HepG2 (cell line): ENCODE measurements at regions not wholly inside any gene's neighbourhood (a gene's known extent, or its start where the extent isn't known, plus 50 kb on each side); places are given as distances from the start of the nearest gene placed in this dataset.
A peak's percentile ranks its signal among the peaks of the same experiment; 100 is the strongest.

Experiments
- ATF7 ChIP-seq, 2 experiments: fragments of 450-650 bp in 1 of 2; sonication (generic) in 1 of 2; formaldehyde crosslinking in 1 of 2; IDR thresholded peaks; 2 replicates each; pipeline versions ENCODE4 v1.4.0 to v1.6.1; 2016 to 2020; ENCODE audit warnings: antibody characterized with exemption in 1 of 2, mild to moderate bottlenecking in 1 of 2, missing genetic modification reagents in 1 of 2
- CBFB ChIP-seq: sonication (generic); formaldehyde crosslinking; IDR thresholded peaks from 2 replicates; pipeline ENCODE4 v1.4.0; 2020; ENCODE audit warnings: missing genetic modification reagents
- GATAD2A ChIP-seq: IDR thresholded peaks from 2 replicates; pipeline ENCODE4 v1.6.1; 2016
- HOXA3 ChIP-seq: sonication (generic); formaldehyde crosslinking; IDR thresholded peaks from 2 replicates; pipeline ENCODE4 v1.5.0; 2020; ENCODE audit warnings: missing genetic modification reagents
- KDM6A ChIP-seq: IDR thresholded peaks from 2 replicates; pipeline ENCODE4 v1.6.1; 2016; ENCODE audit warnings: low read depth
- KMT2B ChIP-seq: IDR thresholded peaks from 2 replicates; pipeline ENCODE4 v1.6.1; 2016; ENCODE audit warnings: missing genetic modification reagents, missing compliant biosample characterization
- MBD4 ChIP-seq: IDR thresholded peaks from 2 replicates; pipeline ENCODE4 v1.6.1; 2012; ENCODE audit warnings: low read length, inconsistent platforms, borderline replicate concordance
- SETDB1 ChIP-seq: sonication (generic); formaldehyde crosslinking; IDR thresholded peaks from 2 replicates; pipeline ENCODE4 v1.5.1; 2020; ENCODE audit warnings: missing genetic modification reagents, mild to moderate bottlenecking, borderline replicate concordance
- SKI ChIP-seq: fragments of 450-650 bp; IDR thresholded peaks from one replicate; pipeline ENCODE4 v1.6.1; 2018; ENCODE audit warnings: mild to moderate bottlenecking; ENCODE audit not compliant: partially characterized antibody
- SNAPC2 ChIP-seq: sonication (generic); formaldehyde crosslinking; IDR thresholded peaks from 2 replicates; pipeline ENCODE4 v1.8.1; 2022; ENCODE audit warnings: mild to moderate bottlenecking, missing genetic modification reagents
- SP140L ChIP-seq: sonication (generic); formaldehyde crosslinking; IDR thresholded peaks from 2 replicates; pipeline ENCODE4 v1.4.0; 2020; ENCODE audit warnings: missing genetic modification reagents, borderline replicate concordance
- SSRP1 ChIP-seq: IDR thresholded peaks from 2 replicates; pipeline ENCODE4 v1.6.1; 2016; ENCODE audit warnings: control low read depth
- TRIM24 ChIP-seq: sonication (generic); formaldehyde crosslinking; IDR thresholded peaks from 2 replicates; pipeline ENCODE4 v1.8.0; 2022; ENCODE audit warnings: mild to moderate bottlenecking, missing genetic modification reagents
- U2AF2 ChIP-seq: fragments of 200-400 bp; formaldehyde crosslinking; IDR thresholded peaks from 2 replicates; pipeline ENCODE4 v1.6.1; 2017; ENCODE audit warnings: low read depth, mild to moderate bottlenecking, low read length
- ZC3H13 ChIP-seq: sonication (generic); formaldehyde crosslinking; IDR thresholded peaks from 2 replicates; pipeline ENCODE4 v1.8.1; 2023; ENCODE audit warnings: mild to moderate bottlenecking, missing genetic modification reagents, moderate library complexity
- ZFAT ChIP-seq: sonication (generic); formaldehyde crosslinking; conservative IDR thresholded peaks from 2 replicates; pipeline ENCODE4 v1.8.1; 2023; ENCODE audit warnings: missing genetic modification reagents, inconsistent platforms
- ZNF326 ChIP-seq: sonication (generic); formaldehyde crosslinking; IDR thresholded peaks from 2 replicates; pipeline ENCODE4 v1.4.0; 2020; ENCODE audit warnings: missing genetic modification reagents, borderline replicate concordance
- ZNF333 ChIP-seq: sonication (generic); formaldehyde crosslinking; IDR thresholded peaks from 2 replicates; pipeline ENCODE4 v1.4.0; 2020; ENCODE audit warnings: mild to moderate bottlenecking, missing genetic modification reagents, borderline replicate concordance
- ZNF33A ChIP-seq: sonication (generic); formaldehyde crosslinking; IDR thresholded peaks from 2 replicates; pipeline ENCODE4 v1.5.1; 2020; ENCODE audit warnings: missing genetic modification reagents, mild to moderate bottlenecking, moderate library complexity, borderline replicate concordance
- ZNF543 ChIP-seq: sonication (generic); formaldehyde crosslinking; IDR thresholded peaks from 2 replicates; pipeline ENCODE4 v1.4.0; 2020; ENCODE audit warnings: mild to moderate bottlenecking, missing genetic modification reagents
- ZNF547 ChIP-seq: sonication (generic); formaldehyde crosslinking; IDR thresholded peaks from 2 replicates; pipeline ENCODE4 v1.5.1; 2020; ENCODE audit warnings: mild to moderate bottlenecking, missing genetic modification reagents
- ZNF570 ChIP-seq: sonication (generic); formaldehyde crosslinking; IDR thresholded peaks from 2 replicates; pipeline ENCODE4 v1.4.0; 2020; ENCODE audit warnings: mild to moderate bottlenecking, missing genetic modification reagents, borderline replicate concordance
- ZSCAN22 ChIP-seq: sonication (generic); formaldehyde crosslinking; IDR thresholded peaks from 2 replicates; pipeline ENCODE4 v1.4.0; 2020; ENCODE audit warnings: mild to moderate bottlenecking, missing genetic modification reagents
- TF ChIP-seq, protein P1 (sequence below): sonication (generic); formaldehyde crosslinking; IDR thresholded peaks from 2 replicates; pipeline ENCODE4 v1.4.0; 2020; ENCODE audit warnings: missing genetic modification reagents
- TF ChIP-seq, protein P2 (sequence below): sonication (generic); formaldehyde crosslinking; IDR thresholded peaks from 2 replicates; pipeline ENCODE4 v1.5.0; 2020; ENCODE audit warnings: missing genetic modification reagents
- TF ChIP-seq, protein P3 (sequence below): IDR thresholded peaks from 2 replicates; pipeline ENCODE4 v1.6.1; 2016; ENCODE audit warnings: missing compliant biosample characterization, missing genetic modification reagents, borderline replicate concordance
- TF ChIP-seq, protein P4 (sequence below): sonication (generic); formaldehyde crosslinking; IDR thresholded peaks from 2 replicates; pipeline ENCODE4 v1.9.0; 2022; ENCODE audit warnings: missing genetic modification reagents, mild to moderate bottlenecking, borderline replicate concordance

DNA sequence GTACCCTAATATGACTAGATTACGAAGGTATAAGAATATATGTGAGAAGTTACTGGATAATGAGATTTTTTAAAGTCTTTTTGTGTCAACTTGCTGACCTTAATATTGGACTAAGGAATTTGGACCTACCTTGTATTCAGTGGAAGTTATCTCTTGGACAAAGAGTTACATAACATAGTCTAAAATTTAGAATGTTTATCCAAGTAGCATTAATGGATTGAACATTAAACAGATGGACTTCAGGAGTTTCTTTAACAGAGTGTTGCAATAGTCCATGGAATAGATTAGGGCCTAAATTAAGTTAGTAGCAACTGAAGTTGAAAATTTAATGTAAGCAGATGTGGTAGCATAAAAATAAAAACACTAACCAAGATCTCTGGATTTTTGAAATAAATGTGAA lies 266.4 kb downstream of the PYDC2 start (continued):
- TF ChIP-seq, protein P1, sequence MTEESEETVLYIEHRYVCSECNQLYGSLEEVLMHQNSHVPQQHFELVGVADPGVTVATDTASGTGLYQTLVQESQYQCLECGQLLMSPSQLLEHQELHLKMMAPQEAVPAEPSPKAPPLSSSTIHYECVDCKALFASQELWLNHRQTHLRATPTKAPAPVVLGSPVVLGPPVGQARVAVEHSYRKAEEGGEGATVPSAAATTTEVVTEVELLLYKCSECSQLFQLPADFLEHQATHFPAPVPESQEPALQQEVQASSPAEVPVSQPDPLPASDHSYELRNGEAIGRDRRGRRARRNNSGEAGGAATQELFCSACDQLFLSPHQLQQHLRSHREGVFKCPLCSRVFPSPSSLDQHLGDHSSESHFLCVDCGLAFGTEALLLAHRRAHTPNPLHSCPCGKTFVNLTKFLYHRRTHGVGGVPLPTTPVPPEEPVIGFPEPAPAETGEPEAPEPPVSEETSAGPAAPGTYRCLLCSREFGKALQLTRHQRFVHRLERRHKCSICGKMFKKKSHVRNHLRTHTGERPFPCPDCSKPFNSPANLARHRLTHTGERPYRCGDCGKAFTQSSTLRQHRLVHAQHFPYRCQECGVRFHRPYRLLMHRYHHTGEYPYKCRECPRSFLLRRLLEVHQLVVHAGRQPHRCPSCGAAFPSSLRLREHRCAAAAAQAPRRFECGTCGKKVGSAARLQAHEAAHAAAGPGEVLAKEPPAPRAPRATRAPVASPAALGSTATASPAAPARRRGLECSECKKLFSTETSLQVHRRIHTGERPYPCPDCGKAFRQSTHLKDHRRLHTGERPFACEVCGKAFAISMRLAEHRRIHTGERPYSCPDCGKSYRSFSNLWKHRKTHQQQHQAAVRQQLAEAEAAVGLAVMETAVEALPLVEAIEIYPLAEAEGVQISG = no peak
- no peak for TF ChIP-seq ZNF326 (CRISPR knock-in tag)
- TF ChIP-seq TRIM24 (CRISPR knock-in tag) = no peak
- no peak for TF ChIP-seq ZC3H13 (CRISPR knock-in tag)
- no peak for TF ChIP-seq KDM6A (CRISPR knock-in tag)
- TF ChIP-seq SETDB1 = no peak
- no peak for TF ChIP-seq CBFB
- TF ChIP-seq ZNF333 = no peak
- TF ChIP-seq U2AF2 = no peak
- no peak for TF ChIP-seq HOXA3 (CRISPR knock-in tag)
- TF ChIP-seq ZFAT (CRISPR knock-in tag) = no peak
- TF ChIP-seq, protein P2, sequence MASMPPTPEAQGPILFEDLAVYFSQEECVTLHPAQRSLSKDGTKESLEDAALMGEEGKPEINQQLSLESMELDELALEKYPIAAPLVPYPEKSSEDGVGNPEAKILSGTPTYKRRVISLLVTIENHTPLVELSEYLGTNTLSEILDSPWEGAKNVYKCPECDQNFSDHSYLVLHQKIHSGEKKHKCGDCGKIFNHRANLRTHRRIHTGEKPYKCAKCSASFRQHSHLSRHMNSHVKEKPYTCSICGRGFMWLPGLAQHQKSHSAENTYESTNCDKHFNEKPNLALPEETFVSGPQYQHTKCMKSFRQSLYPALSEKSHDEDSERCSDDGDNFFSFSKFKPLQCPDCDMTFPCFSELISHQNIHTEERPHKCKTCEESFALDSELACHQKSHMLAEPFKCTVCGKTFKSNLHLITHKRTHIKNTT (CRISPR knock-in tag) = no peak
- TF ChIP-seq SP140L (CRISPR knock-in tag) = no peak
- TF ChIP-seq ATF7 (IDR thresholded peaks at IDR 0.05) = no peak
- TF ChIP-seq ATF7 (CRISPR knock-in tag; IDR thresholded peaks at IDR 0.05) = no peak
- no peak for TF ChIP-seq ZSCAN22 (CRISPR knock-in tag)
- TF ChIP-seq ZNF570 (CRISPR knock-in tag) = no peak
- no peak for TF ChIP-seq ZNF547
- TF ChIP-seq ZNF543 = no peak
- TF ChIP-seq, protein P3, sequence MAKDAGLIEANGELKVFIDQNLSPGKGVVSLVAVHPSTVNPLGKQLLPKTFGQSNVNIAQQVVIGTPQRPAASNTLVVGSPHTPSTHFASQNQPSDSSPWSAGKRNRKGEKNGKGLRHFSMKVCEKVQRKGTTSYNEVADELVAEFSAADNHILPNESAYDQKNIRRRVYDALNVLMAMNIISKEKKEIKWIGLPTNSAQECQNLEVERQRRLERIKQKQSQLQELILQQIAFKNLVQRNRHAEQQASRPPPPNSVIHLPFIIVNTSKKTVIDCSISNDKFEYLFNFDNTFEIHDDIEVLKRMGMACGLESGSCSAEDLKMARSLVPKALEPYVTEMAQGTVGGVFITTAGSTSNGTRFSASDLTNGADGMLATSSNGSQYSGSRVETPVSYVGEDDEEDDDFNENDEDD (CRISPR knock-in tag) = no peak
- no peak for TF ChIP-seq ZNF33A (CRISPR knock-in tag)
- no peak for TF ChIP-seq SNAPC2 (CRISPR knock-in tag)
- no peak for TF ChIP-seq SSRP1 (CRISPR knock-in tag)
- no peak for TF ChIP-seq SKI
- TF ChIP-seq KMT2B (CRISPR knock-in tag) = no peak
- TF ChIP-seq, protein P4, sequence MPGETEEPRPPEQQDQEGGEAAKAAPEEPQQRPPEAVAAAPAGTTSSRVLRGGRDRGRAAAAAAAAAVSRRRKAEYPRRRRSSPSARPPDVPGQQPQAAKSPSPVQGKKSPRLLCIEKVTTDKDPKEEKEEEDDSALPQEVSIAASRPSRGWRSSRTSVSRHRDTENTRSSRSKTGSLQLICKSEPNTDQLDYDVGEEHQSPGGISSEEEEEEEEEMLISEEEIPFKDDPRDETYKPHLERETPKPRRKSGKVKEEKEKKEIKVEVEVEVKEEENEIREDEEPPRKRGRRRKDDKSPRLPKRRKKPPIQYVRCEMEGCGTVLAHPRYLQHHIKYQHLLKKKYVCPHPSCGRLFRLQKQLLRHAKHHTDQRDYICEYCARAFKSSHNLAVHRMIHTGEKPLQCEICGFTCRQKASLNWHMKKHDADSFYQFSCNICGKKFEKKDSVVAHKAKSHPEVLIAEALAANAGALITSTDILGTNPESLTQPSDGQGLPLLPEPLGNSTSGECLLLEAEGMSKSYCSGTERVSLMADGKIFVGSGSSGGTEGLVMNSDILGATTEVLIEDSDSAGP (CRISPR knock-in tag) = no peak
- TF ChIP-seq GATAD2A = peak; percentile 70
- no peak for TF ChIP-seq MBD4
